Psoas muscle (tissue), 7 donors: ENCODE measurements at regions not wholly inside any gene's neighbourhood (a gene's known extent, or its start where the extent isn't known, plus 50 kb on each side); places are given as distances from the start of the nearest gene placed in this dataset.

Experiments used
- ATAC-seq, 4 donors: fragments of 200-7000 bp; cut with Tn5 transposase; one replicate each; pipeline ENCODE4 v1.9.1; 2020; ENCODE audit warnings: moderate library complexity in 3 of 4, mild to moderate bottlenecking in 2 of 4
- DNase-seq, 2 donors: peaks; one replicate each; pipeline ENCODE4 v3.0.0-alpha.2; 2020
- H3K27ac ChIP-seq: fragments of 200-600 bp; one replicate; pipeline ENCODE4 v1.8.0; 2022
- H3K27me3 ChIP-seq, 3 donors: fragments of 200-600 bp in 1 of 3; one replicate each; pipeline versions ENCODE4 v1.6.1 to v1.8.0; 2013 to 2022; ENCODE audit warnings: low read length in 2 of 3, mild to moderate bottlenecking in 2 of 3, moderate library complexity in 1 of 3; ENCODE audit not compliant: insufficient read depth in 3 of 3
- H3K36me3 ChIP-seq, 2 donors: fragments of 200-600 bp in 1 of 2; one replicate each; pipeline versions ENCODE4 v1.6.1 to v1.8.0; 2013 to 2022; ENCODE audit warnings: low read depth in 1 of 2, mild to moderate bottlenecking in 1 of 2, moderate library complexity in 1 of 2; ENCODE audit not compliant: insufficient read depth in 1 of 2
- H3K4me1 ChIP-seq: fragments of 200-600 bp; one replicate; pipeline ENCODE4 v1.8.0; 2022
- H3K4me3 ChIP-seq: fragments of 200-600 bp; one replicate; pipeline ENCODE4 v1.8.0; 2022; ENCODE audit warnings: mild to moderate bottlenecking
- H3K9me3 ChIP-seq: fragments of 200-600 bp; one replicate; pipeline ENCODE4 v1.8.0; 2022
- WGBS, 3 donors: extraction: QIAGEN DNeasy Blood & Tissue Kit; methylation state at CpG; one replicate each; pipeline versions ENCODE4 v1.1.6 to v1.1.7; 2013; 5-methylcytosine and 5-hydroxymethylcytosine counted together
- intact Hi-C, 2 donors: fragments of 100-400 bp; cut with DNase I; formaldehyde crosslinking; loops; one replicate each; pipeline versions ENCODE4 v1.11.0 to v1.14.2; 2022
- TF ChIP-seq, protein P1 (sequence below): fragments of 200-600 bp; IDR thresholded peaks from one replicate; pipeline ENCODE4 v1.8.0; 2022; ENCODE audit warnings: antibody characterized with exemption
- donor health status: healthy with polysubstance abuse.
- donor health status: DM: no; HTN: no; CAD: no; lungs with moderate emphysema.
- donor health status: Bipolar disorder and iron deficiency.
- donor health status: healthy.
- donor health status: DM: yes; HTN: yes; CAD: no.
- donor health status: DM: no; HTN: no; CAD: no.
- donor health status: DM: yes; HTN: yes; CAD: no.

DNA sequence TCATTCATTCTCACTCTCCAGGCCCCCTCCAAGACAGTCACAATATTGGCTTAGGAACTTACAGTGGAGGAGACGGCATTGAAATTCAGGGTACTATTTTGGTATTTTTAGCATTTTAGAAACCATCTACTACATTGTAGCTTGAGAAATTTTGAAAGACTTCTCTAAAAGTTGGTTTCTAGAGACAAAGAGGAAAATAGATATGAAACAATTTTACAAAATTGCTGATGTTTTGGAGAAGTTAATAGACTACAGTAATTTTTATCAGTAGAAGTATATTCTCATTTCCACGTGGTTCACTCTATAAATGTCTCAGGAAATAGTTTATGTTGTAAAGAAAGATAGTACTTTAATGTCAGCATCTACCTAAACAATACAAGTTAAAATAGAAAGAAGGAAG is 63.2 kb upstream of the ZSWIM6 start:
- H3K36me3 ChIP-seq = no peaks in the 10 kb centered on the region
- intact Hi-C loops = no loop called here
- ATAC-seq = no peak
- DNase-seq = no peak
- H3K9me3 ChIP-seq = no peaks in the 10 kb centered on the region
- H3K4me3 ChIP-seq = no peak overlapping the region
- no peak overlapping the region for H3K27ac ChIP-seq
- H3K4me1 ChIP-seq = no peaks in the 10 kb centered on the region
- TF ChIP-seq, protein P1, sequence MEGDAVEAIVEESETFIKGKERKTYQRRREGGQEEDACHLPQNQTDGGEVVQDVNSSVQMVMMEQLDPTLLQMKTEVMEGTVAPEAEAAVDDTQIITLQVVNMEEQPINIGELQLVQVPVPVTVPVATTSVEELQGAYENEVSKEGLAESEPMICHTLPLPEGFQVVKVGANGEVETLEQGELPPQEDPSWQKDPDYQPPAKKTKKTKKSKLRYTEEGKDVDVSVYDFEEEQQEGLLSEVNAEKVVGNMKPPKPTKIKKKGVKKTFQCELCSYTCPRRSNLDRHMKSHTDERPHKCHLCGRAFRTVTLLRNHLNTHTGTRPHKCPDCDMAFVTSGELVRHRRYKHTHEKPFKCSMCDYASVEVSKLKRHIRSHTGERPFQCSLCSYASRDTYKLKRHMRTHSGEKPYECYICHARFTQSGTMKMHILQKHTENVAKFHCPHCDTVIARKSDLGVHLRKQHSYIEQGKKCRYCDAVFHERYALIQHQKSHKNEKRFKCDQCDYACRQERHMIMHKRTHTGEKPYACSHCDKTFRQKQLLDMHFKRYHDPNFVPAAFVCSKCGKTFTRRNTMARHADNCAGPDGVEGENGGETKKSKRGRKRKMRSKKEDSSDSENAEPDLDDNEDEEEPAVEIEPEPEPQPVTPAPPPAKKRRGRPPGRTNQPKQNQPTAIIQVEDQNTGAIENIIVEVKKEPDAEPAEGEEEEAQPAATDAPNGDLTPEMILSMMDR = no peak
- H3K27me3 ChIP-seq = peaks cover 0 to 5% (median 0%) of the 10 kb centered on the region in 3 donors
- WGBS, 3 donors = 40 to 63% (median 62%) methylated on average over 2 of the region's 2 CpGs

DNA sequence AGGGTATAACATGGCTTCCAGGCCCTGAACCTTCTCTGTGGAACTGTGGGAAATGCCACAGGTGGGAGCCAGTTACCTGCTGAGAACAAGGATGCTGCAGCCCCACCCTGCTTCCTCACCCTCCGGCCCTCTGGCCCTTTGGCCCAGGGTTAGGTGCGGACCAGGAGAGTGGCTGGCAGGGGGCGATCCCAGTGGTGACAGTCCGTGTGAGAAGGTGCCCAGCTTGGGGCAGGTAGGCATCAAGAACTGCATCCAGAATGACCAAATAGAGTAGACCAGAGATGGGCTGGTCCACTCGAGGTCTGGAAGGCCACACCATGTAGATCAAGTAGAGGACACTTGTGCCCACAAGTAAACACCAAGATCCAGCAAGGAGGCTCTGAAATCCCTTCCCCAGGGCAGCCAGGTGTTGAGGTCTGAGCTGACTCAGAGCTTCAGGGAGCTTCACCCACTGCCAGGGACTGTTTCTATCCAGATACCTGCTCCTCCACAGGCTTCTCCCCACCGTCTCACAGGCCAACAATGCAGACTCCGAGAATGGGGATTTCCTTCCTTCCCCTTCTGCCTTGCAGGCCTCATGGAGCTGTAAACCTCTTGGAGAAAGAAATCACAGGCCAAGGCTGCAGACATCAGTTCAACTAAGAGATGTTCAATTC is 61.4 kb upstream of the ZSWIM6 start:
- DNase-seq (no peak), ATAC-seq (no peak)
- TF ChIP-seq, protein P1 = no peak
- Histone ChIP-seq H3K9me3 (no peaks in the 10 kb centered on the region), H3K36me3 (no peaks in the 10 kb centered on the region), H3K4me3 (no peak overlapping the region), H3K27ac (no peak overlapping the region), H3K27me3 (peaks cover 0 to 5% (median 0%) of the 10 kb centered on the region in 3 donors), H3K4me1 (no peaks in the 10 kb centered on the region)
- intact Hi-C loops = loop anchor here in 1 of 2 donors (10.0 kb wide), 1 partner anchor 46 kb away; no protein-coding TSS in a partner anchor
- WGBS, 3 donors = 76 to 81% (median 78%) methylated on average over 7 of the region's 7 CpGs

DNA sequence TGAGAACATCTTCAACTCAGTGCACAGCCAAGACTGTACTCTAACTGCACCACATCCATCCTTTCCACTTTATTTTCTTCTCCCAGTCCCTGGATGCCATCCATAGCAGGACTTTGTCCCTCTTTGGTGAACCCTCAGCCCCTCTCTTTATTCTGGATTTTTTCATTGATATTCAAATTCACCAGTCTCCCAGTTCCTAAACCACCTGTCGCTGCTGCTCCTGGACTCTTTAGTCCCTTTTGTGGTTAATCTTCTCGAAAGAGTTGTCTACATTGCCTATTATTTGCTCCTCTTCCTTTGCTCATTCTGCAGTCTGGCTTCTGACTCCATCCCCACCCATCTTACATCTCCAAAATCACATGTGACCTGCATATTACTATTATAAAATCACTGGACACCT is 59.4 kb upstream of the ZSWIM6 start:
- intact Hi-C loops = loop anchor here in 1 of 2 donors (10.0 kb wide), 1 partner anchor 48 kb away; no protein-coding TSS in a partner anchor
- no peak for ATAC-seq
- TF ChIP-seq, protein P1 = no peak
- Histone ChIP-seq H3K36me3 (no peaks in the 10 kb centered on the region), H3K27me3 (peaks cover 0 to 5% (median 0%) of the 10 kb centered on the region in 3 donors), H3K4me1 (no peaks in the 10 kb centered on the region), H3K4me3 (no peak overlapping the region), H3K9me3 (no peaks in the 10 kb centered on the region), H3K27ac (no peak overlapping the region)
- no peak for DNase-seq
- 78 to 84% (median 84%) methylated on average over 2 of the region's 2 CpGs for WGBS, 3 donors

DNA sequence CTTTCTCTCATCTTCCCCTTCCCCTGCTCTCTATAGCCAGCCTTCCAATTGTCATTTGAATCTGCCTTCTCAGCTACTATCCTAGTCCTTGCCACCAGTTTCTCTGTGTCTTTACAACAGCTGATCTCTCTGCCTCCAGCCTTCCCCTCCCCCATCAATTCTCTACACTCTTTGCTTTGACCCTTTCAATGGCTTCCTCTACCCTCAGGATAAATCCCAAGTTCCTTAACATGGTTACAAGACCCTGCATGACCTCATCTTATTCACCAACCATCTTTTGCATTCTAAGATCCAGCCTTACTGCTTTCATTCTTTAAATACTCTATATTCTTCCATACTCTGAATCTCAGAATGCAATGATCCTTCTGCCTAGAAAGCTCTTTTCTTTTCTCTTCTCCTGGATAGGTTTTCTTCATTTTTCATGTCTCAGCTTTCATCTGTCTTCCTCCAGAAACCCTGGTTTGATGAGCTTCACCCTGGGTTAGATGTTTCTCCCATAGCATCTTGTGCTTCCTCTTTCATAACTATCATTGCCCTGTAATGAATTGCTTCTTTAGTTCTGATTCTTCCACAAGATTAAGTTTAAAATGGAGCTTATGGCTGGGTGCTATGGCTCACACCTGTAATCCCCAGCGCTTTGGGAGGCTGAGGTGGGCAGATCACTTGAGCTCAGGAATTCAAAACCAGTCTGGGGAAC is 58.6 kb upstream of the ZSWIM6 start:
- H3K27me3 ChIP-seq = peaks cover 0 to 5% (median 0%) of the 10 kb centered on the region in 3 donors
- intact Hi-C loops = loop anchor here in 1 of 2 donors (10.0 kb wide), 1 partner anchor 49 kb away; no protein-coding TSS in a partner anchor
- DNase-seq = no peak
- no peaks in the 10 kb centered on the region for H3K36me3 ChIP-seq
- no peak for ATAC-seq
- H3K9me3 ChIP-seq = no peaks in the 10 kb centered on the region
- no peak overlapping the region for H3K27ac ChIP-seq
- 90 to 94% (median 93%) methylated on average over 1 of the region's 1 CpG for WGBS, 3 donors
- TF ChIP-seq, protein P1 = no peak
- no peaks in the 10 kb centered on the region for H3K4me1 ChIP-seq
- H3K4me3 ChIP-seq = no peak overlapping the region
